WTC11 (cell line): ENCODE measurements at regions not wholly inside any gene's neighbourhood (a gene's known extent, or its start where the extent isn't known, plus 50 kb on each side); places are given as distances from the start of the nearest gene placed in this dataset.

Source experiments
- CREB1 ChIP-seq: sonication (generic); formaldehyde crosslinking; IDR thresholded peaks from 2 replicates; pipeline ENCODE4 v1.8.0; 2023; ENCODE audit warnings: mild to moderate bottlenecking, missing genetic modification reagents
- CREM ChIP-seq: sonication (generic); formaldehyde crosslinking; IDR thresholded peaks from 2 replicates; pipeline ENCODE4 v1.8.1; 2022; ENCODE audit warnings: mild to moderate bottlenecking, missing genetic modification reagents, moderate library complexity
- NFYB ChIP-seq: sonication (generic); formaldehyde crosslinking; conservative IDR thresholded peaks from 2 replicates; pipeline ENCODE4 v1.8.0; 2022; ENCODE audit warnings: low read depth, missing genetic modification reagents
- SP1 ChIP-seq: sonication (generic); formaldehyde crosslinking; conservative IDR thresholded peaks from 2 replicates; pipeline ENCODE4 v1.8.1; 2022; ENCODE audit warnings: missing genetic modification reagents
- TF ChIP-seq, protein P1 (sequence below): fragments of 200-600 bp; IDR thresholded peaks from 2 replicates; pipeline ENCODE4 v1.8.0; 2022; ENCODE audit warnings: antibody characterized with exemption

DNA sequence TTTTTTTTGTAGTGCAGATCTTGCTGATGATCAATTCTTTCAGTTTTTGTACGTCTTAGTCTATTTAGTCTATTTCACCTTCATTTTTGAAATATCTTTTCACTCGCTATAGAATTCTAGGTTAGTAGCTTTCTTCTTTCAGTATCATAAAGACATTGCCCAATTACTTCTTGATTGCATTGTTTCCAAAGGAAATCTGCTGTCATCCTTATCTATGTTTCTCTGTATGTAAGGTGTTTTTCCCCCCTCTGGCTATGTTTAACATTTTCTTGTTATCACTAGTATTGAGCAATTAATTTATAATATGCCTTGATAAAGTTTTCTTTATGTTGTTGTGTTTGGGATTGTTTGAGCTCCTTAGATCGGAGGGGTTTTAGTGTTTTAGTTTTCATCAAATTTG, 171.9 kb downstream of the BMP4 start:
- TF ChIP-seq, protein P1, sequence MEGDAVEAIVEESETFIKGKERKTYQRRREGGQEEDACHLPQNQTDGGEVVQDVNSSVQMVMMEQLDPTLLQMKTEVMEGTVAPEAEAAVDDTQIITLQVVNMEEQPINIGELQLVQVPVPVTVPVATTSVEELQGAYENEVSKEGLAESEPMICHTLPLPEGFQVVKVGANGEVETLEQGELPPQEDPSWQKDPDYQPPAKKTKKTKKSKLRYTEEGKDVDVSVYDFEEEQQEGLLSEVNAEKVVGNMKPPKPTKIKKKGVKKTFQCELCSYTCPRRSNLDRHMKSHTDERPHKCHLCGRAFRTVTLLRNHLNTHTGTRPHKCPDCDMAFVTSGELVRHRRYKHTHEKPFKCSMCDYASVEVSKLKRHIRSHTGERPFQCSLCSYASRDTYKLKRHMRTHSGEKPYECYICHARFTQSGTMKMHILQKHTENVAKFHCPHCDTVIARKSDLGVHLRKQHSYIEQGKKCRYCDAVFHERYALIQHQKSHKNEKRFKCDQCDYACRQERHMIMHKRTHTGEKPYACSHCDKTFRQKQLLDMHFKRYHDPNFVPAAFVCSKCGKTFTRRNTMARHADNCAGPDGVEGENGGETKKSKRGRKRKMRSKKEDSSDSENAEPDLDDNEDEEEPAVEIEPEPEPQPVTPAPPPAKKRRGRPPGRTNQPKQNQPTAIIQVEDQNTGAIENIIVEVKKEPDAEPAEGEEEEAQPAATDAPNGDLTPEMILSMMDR, result no peak
- TF ChIP-seq CREM (CRISPR knock-in tag) (no peak), CREB1 (no peak), NFYB (CRISPR knock-in tag) (no peak), SP1 (CRISPR knock-in tag) (no peak)
